ENCODE measurements at regions not wholly inside any gene's neighbourhood (a gene's known extent, or its start where the extent isn't known, plus 50 kb on each side); places are given as distances from the start of the nearest gene placed in this dataset.
"Not testable (repeated sequence)": the region's sequence is repeated elsewhere in the genome, so short reads cannot be mapped to it uniquely, and the experiment has no call there.

- DNase-seq = no peak
Measured at GRCh38 chr22:22074634-22075381, 92.2 kb upstream of the TOP3B start.

GRCh38 chr22:22073769-22074561, 91.4 kb upstream of the TOP3B start:
- DNase-seq = no peak

- DNase-seq = no peak
Measured at GRCh38 chr22:22072169-22072836, 89.7 kb upstream of the TOP3B start.

- DNase-seq = no peak
Measured at GRCh38 chr22:22071455-22071854, 88.9 kb upstream of the TOP3B start.

- no peak for DNase-seq
Measured at GRCh38 chr22:22070371-22070824, 87.8 kb upstream of the TOP3B start.

- DNase-seq = no peak
Measured at GRCh38 chr22:22069450-22070370, 87.1 kb upstream of the TOP3B start.

GRCh38 chr22:22068657-22069056, 86.1 kb upstream of the TOP3B start:
- no peak for DNase-seq

- DNase-seq = no peak
Measured at GRCh38 chr22:22068025-22068424, 85.4 kb upstream of the TOP3B start.

- no peak for DNase-seq
Measured at GRCh38 chr22:22067192-22067591, 84.6 kb upstream of the TOP3B start.

- no peak for DNase-seq
Measured at GRCh38 chr22:22064580-22064979, 82.0 kb upstream of the TOP3B start.

GRCh38 chr22:22062306-22062793, 79.8 kb upstream of the TOP3B start:
- no peak for DNase-seq

GRCh38 chr22:22061085-22062077, 78.8 kb upstream of the TOP3B start:
- no peak for DNase-seq

- peak; percentile 25 for DNase-seq
Measured at GRCh38 chr22:22060200-22061084, 77.9 kb upstream of the TOP3B start.

- DNase-seq = no peak
Measured at GRCh38 chr22:22059291-22060002, 76.9 kb upstream of the TOP3B start.

GRCh38 chr22:22058633-22059290, 76.2 kb upstream of the TOP3B start:
- DNase-seq = no peak

- no peak for DNase-seq
Measured at GRCh38 chr22:22057617-22058378, 75.2 kb upstream of the TOP3B start.

- not testable (repeated sequence) for DNase-seq
Measured at GRCh38 chr22:22056809-22057594, 74.4 kb upstream of the TOP3B start.

Data from T-helper 9 cell (primary cell).